Lower lobe of right lung (tissue), 2 donors: ENCODE measurements at regions not wholly inside any gene's neighbourhood (a gene's known extent, or its start where the extent isn't known, plus 50 kb on each side); places are given as distances from the start of the nearest gene placed in this dataset.

ENCODE experiments used
- ATAC-seq, 2 donors: fragments of 200-7000 bp; cut with Tn5 transposase; one replicate each; pipeline ENCODE4 v1.9.1; 2020 to 2022; ENCODE audit warnings: mild to moderate bottlenecking in 2 of 2, moderate library complexity in 2 of 2
- DNase-seq: peaks from one replicate; pipeline ENCODE4 v3.0.0-alpha.2; 2020
- H3K27ac ChIP-seq: fragments of 200-600 bp; one replicate; pipeline ENCODE4 v1.8.0; 2022
- H3K27me3 ChIP-seq: fragments of 200-600 bp; one replicate; pipeline ENCODE4 v1.8.0; 2022; ENCODE audit warnings: low read depth
- H3K36me3 ChIP-seq: fragments of 200-600 bp; one replicate; pipeline ENCODE4 v1.8.0; 2022; ENCODE audit warnings: mild to moderate bottlenecking
- H3K4me1 ChIP-seq: fragments of 200-600 bp; one replicate; pipeline ENCODE4 v1.8.0; 2022
- H3K4me3 ChIP-seq: fragments of 200-600 bp; one replicate; pipeline ENCODE4 v1.8.0; 2022; ENCODE audit warnings: mild to moderate bottlenecking
- H3K9me3 ChIP-seq: fragments of 200-600 bp; one replicate; pipeline ENCODE4 v1.8.0; 2022
- intact Hi-C: fragments of 100-400 bp; cut with DNase I; formaldehyde crosslinking; loops from one replicate; pipeline ENCODE4 v1.11.0; 2022
- TF ChIP-seq, protein P1 (sequence below): fragments of 200-600 bp; IDR thresholded peaks from one replicate; pipeline ENCODE4 v1.8.0; 2022; ENCODE audit warnings: antibody characterized with exemption, mild to moderate bottlenecking
- donor health status: DM: no; HTN: yes; CAD: no; lungs with severe emphysema.

DNA sequence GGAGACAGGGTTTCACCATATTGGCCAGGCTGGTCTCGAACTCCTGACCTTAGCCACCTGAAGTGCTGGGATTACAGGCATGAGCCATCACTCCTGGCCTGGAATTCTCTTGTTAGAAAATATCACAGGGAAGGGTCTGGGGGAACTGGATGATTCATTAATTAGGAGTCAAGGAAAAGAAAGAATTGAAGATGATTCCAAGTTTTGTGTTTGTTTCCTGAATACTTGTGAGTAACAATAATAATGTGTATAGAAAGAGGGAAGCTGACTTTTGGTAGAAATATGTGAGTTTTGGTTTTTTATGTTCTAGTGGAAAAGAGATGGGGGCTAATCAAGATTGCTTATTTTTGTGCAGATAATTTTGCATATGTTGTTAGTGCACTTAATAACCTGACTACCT, 77.3 kb upstream of the CLNK start:
- no peaks in the 10 kb centered on the region for H3K27me3 ChIP-seq
- H3K9me3 ChIP-seq: no peaks in the 10 kb centered on the region
- no peaks in the 10 kb centered on the region for H3K36me3 ChIP-seq
- no peak overlapping the region for H3K27ac ChIP-seq
- intact Hi-C loops: no loop called here
- no peaks in the 10 kb centered on the region for H3K4me1 ChIP-seq
- TF ChIP-seq, protein P1, sequence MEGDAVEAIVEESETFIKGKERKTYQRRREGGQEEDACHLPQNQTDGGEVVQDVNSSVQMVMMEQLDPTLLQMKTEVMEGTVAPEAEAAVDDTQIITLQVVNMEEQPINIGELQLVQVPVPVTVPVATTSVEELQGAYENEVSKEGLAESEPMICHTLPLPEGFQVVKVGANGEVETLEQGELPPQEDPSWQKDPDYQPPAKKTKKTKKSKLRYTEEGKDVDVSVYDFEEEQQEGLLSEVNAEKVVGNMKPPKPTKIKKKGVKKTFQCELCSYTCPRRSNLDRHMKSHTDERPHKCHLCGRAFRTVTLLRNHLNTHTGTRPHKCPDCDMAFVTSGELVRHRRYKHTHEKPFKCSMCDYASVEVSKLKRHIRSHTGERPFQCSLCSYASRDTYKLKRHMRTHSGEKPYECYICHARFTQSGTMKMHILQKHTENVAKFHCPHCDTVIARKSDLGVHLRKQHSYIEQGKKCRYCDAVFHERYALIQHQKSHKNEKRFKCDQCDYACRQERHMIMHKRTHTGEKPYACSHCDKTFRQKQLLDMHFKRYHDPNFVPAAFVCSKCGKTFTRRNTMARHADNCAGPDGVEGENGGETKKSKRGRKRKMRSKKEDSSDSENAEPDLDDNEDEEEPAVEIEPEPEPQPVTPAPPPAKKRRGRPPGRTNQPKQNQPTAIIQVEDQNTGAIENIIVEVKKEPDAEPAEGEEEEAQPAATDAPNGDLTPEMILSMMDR: no peak
- H3K4me3 ChIP-seq: no peak overlapping the region
- no peak for DNase-seq
- no peak for ATAC-seq

DNA sequence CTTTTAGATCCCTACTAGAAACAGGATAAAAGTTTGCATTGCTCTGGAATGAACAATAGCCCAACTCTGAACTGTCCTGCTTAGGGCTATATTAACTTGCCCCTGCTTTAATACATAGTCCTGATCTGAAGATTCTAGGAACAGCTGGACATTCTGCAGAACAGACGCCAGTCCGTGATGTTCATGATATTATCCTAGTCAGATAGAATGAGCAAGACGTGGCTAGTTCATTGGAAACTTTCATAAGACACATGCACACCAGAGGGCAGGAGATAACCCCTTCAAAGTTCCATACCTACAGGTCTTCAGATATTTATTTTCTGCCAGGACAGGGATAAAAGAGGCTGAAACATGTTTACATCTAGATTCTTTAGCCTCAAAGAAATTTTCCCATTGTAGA, 75.5 kb upstream of the CLNK start:
- Histone ChIP-seq H3K27ac (no peak overlapping the region), H3K36me3 (no peaks in the 10 kb centered on the region), H3K9me3 (no peaks in the 10 kb centered on the region), H3K4me1 (no peaks in the 10 kb centered on the region), H3K4me3 (no peak overlapping the region), H3K27me3 (no peaks in the 10 kb centered on the region)
- ATAC-seq (no peak), DNase-seq (no peak)
- TF ChIP-seq, protein P1: no peak
- intact Hi-C loops: no loop called here

DNA sequence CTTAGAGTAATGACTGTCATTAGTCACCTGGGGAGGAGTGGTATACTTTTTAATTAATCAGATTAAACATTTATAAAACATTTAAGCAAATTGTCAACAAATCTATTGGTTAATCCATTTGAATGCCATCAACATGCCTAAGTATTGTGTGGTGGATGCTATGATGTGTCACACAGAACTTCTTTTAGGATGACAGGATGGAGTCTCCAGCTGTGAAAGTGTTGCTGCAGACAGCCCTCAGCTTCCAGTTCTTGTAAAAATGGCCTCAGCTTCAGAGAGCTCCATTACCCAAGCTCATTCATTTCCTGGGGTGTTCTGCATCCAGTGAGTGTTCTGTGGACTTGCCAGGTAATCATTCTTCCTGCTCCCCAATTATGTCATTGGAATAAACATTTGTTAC, 74.3 kb upstream of the CLNK start:
- ATAC-seq (no peak), DNase-seq (no peak)
- H3K4me3 ChIP-seq: no peak overlapping the region
- intact Hi-C loops: no loop called here
- no peak overlapping the region for H3K27ac ChIP-seq
- TF ChIP-seq, protein P1: no peak
- H3K27me3 ChIP-seq: no peaks in the 10 kb centered on the region
- no peaks in the 10 kb centered on the region for H3K36me3 ChIP-seq
- no peaks in the 10 kb centered on the region for H3K9me3 ChIP-seq
- no peaks in the 10 kb centered on the region for H3K4me1 ChIP-seq

DNA sequence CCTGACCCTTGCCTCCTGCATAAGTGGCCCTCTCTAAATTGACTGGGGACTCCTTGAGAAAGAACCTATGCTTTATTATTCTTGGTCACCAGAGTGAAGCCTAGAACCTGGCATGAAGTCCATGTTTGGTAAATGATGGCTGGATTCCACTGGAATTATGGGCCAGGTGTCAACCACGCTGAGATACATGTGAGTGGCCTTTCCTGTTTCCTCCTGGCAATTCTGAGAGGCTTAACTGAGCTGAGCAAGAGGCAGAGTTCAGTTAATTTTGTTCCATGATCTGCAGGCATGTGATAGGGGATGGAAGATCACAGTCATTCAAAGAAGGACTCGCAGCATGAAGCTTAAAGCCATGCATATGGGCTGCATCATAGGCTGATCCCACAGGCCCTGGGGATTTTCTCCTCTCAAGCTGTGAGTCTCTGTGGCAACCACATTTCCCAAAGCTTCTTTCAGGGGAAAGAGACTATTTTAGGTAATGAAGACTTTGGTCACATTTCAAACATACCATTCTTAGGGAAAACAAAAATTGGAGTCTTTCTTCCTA, 69.4 kb upstream of the CLNK start:
- no peak overlapping the region for H3K27ac ChIP-seq
- ATAC-seq (no peak), DNase-seq (no peak)
- intact Hi-C loops: no loop called here
- H3K9me3 ChIP-seq: no peaks in the 10 kb centered on the region
- TF ChIP-seq, protein P1: no peak
- H3K27me3 ChIP-seq: no peaks in the 10 kb centered on the region
- H3K4me3 ChIP-seq: no peak overlapping the region
- no peaks in the 10 kb centered on the region for H3K36me3 ChIP-seq
- no peaks in the 10 kb centered on the region for H3K4me1 ChIP-seq

DNA sequence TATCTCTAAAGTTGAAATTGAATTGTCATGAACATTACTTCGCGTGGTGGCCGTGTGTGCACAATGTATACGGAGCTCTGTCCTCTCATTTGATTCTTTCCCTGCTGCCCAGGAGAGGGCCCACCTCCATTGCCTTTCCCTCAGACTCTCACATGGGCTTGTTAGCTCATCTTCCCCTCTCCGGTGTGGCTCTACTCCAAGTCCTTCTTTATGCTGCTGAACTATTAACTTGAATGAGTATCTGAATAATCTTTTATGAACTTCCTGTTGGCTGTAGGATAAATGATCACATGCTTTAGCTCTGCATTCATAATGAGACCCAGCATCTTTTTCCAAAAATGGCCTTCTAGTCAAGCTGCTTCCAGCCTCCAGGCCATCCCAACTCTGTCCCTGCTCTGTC, 68.8 kb upstream of the CLNK start:
- intact Hi-C loops: no loop called here
- no peak for ATAC-seq
- no peak overlapping the region for H3K4me3 ChIP-seq
- no peaks in the 10 kb centered on the region for H3K4me1 ChIP-seq
- H3K36me3 ChIP-seq: no peaks in the 10 kb centered on the region
- no peak overlapping the region for H3K27ac ChIP-seq
- H3K27me3 ChIP-seq: no peaks in the 10 kb centered on the region
- no peaks in the 10 kb centered on the region for H3K9me3 ChIP-seq
- no peak for DNase-seq
- TF ChIP-seq, protein P1: no peak

DNA sequence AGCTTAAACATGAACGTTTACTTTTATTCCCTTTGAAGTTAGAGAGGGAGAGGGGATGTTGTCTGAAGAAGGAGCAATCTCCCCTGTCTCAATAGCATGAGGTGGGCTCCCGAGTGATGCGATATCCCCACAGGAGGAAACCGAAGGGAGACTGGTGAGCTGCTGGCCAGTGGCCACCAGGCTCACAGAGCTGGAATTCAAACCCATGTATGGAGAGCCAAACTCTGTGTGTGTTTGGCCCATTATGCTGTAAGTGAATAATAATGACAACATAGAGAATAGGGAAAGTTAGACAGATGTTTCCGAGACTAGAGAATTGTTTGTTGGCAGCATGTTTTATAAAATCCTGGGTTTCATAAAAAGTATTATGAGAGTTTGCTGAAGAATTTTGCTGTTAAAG, 66.1 kb upstream of the CLNK start:
- DNase-seq (no peak), ATAC-seq (no peak)
- H3K36me3 ChIP-seq: no peaks in the 10 kb centered on the region
- no peak overlapping the region for H3K27ac ChIP-seq
- TF ChIP-seq, protein P1: no peak
- no peaks in the 10 kb centered on the region for H3K9me3 ChIP-seq
- no peak overlapping the region for H3K4me3 ChIP-seq
- no peaks in the 10 kb centered on the region for H3K27me3 ChIP-seq
- H3K4me1 ChIP-seq: no peaks in the 10 kb centered on the region
- intact Hi-C loops: no loop called here
